ENCODE measurements at regions not wholly inside any gene's neighbourhood (a gene's known extent, or its start where the extent isn't known, plus 50 kb on each side); places are given as distances from the start of the nearest gene placed in this dataset.

GRCh38 chr17:36854982-36855381 is 82.3 kb upstream of the LHX1 start:
- H3K4me1 ChIP-seq: no peaks in the 10 kb centered on the region
- H3K36me3 ChIP-seq: no peaks in the 10 kb centered on the region
- H3K27me3 ChIP-seq: peaks cover 0 to 27% of the 10 kb centered on the region in 2 donors
- TF ChIP-seq EP300 (IDR thresholded peaks at IDR 0.05) (no peak), CTCF (IDR thresholded peaks at IDR 0.05) (no peak), POLR2A (IDR thresholded peaks at IDR 0.05) (no peak)
- DNase-seq (ENCODE audit: low spot score in 2 of 2): no peak
- peaks cover 0 to 3% (median 0%) of the 10 kb centered on the region in 4 donors for H3K9me3 ChIP-seq
- no peak overlapping the region for H3K27ac ChIP-seq
- 60 to 65% methylated on average over 3 of the region's 3 CpGs for WGBS, 2 donors
- no peak overlapping the region for H3K4me3 ChIP-seq

GRCh38 chr17:36855459-36855858 is 81.8 kb upstream of the LHX1 start:
- TF ChIP-seq CTCF (IDR thresholded peaks at IDR 0.05): no peak
- no peak for TF ChIP-seq POLR2A (IDR thresholded peaks at IDR 0.05)
- no peak for TF ChIP-seq EP300 (IDR thresholded peaks at IDR 0.05)
- 88 to 89% methylated on average over 4 of the region's 4 CpGs for WGBS, 2 donors
- Histone ChIP-seq H3K9me3 (peaks cover 0 to 3% (median 0%) of the 10 kb centered on the region in 4 donors), H3K4me3 (no peak overlapping the region), H3K36me3 (no peaks in the 10 kb centered on the region), H3K27ac (no peak overlapping the region), H3K4me1 (no peaks in the 10 kb centered on the region), H3K27me3 (peaks cover 0 to 30% of the 10 kb centered on the region in 2 donors)
- DNase-seq (ENCODE audit: low spot score in 2 of 2): no peak

GRCh38 chr17:36856222-36856621 is 81.1 kb upstream of the LHX1 start:
- 69 to 80% methylated on average over 7 of the region's 7 CpGs for WGBS, 2 donors
- Histone ChIP-seq H3K27me3 (peaks cover 0 to 26% of the 10 kb centered on the region in 2 donors), H3K9me3 (peaks cover 0 to 3% (median 0%) of the 10 kb centered on the region in 4 donors), H3K27ac (no peak overlapping the region), H3K36me3 (no peaks in the 10 kb centered on the region), H3K4me1 (no peaks in the 10 kb centered on the region), H3K4me3 (no peak overlapping the region)
- TF ChIP-seq EP300 (IDR thresholded peaks at IDR 0.05) (no peak), POLR2A (IDR thresholded peaks at IDR 0.05) (no peak), CTCF (IDR thresholded peaks at IDR 0.05) (no peak)
- no peak for DNase-seq (ENCODE audit: low spot score in 2 of 2)

- peaks cover 0 to 3% (median 0%) of the 10 kb centered on the region in 4 donors for H3K9me3 ChIP-seq
- no peak for DNase-seq (ENCODE audit: low spot score in 2 of 2)
- no peak overlapping the region for H3K27ac ChIP-seq
- H3K4me1 ChIP-seq: no peaks in the 10 kb centered on the region
- no peaks in the 10 kb centered on the region for H3K36me3 ChIP-seq
- TF ChIP-seq EP300 (IDR thresholded peaks at IDR 0.05): no peak
- H3K27me3 ChIP-seq: peaks cover 0 to 18% of the 10 kb centered on the region in 2 donors
- WGBS, 2 donors: 46 to 47% methylated on average over 15 to 16 of the region's 16 CpGs
- H3K4me3 ChIP-seq: no peak overlapping the region
Observed at GRCh38 chr17:36856903-36857381, 80.3 kb upstream of the LHX1 start.

- H3K27me3 ChIP-seq: peaks cover 0 to 15% of the 10 kb centered on the region in 2 donors
- TF ChIP-seq EP300 (IDR thresholded peaks at IDR 0.05): no peak
- no peak for TF ChIP-seq CTCF (IDR thresholded peaks at IDR 0.05)
- TF ChIP-seq POLR2A (IDR thresholded peaks at IDR 0.05): no peak
- 68 to 72% methylated on average over 13 of the region's 13 CpGs for WGBS, 2 donors
- no peak overlapping the region for H3K27ac ChIP-seq
- no peaks in the 10 kb centered on the region for H3K4me1 ChIP-seq
- H3K9me3 ChIP-seq: peaks cover 0 to 3% (median 0%) of the 10 kb centered on the region in 4 donors
- H3K36me3 ChIP-seq: no peaks in the 10 kb centered on the region
- H3K4me3 ChIP-seq: no peak overlapping the region
- DNase-seq (ENCODE audit: low spot score in 2 of 2): no peak
Observed at GRCh38 chr17:36857698-36858097, 79.6 kb upstream of the LHX1 start.

All from tibial nerve (tissue), 4 donors.